Gastroesophageal sphincter (tissue), 3 donors: ENCODE measurements at regions not wholly inside any gene's neighbourhood (a gene's known extent, or its start where the extent isn't known, plus 50 kb on each side); places are given as distances from the start of the nearest gene placed in this dataset.

Experiments used
- EP300 ChIP-seq: sonication (generic); formaldehyde crosslinking; IDR thresholded peaks from one replicate; pipeline ENCODE4 v1.6.1; 2017; ENCODE audit warnings: antibody characterized with exemption, mild to moderate bottlenecking
- POLR2A ChIP-seq, 2 donors: fragments of 450-650 bp; IDR thresholded peaks; one replicate each; pipeline ENCODE4 v1.6.1; 2017; ENCODE audit warnings: antibody characterized with exemption in 2 of 2, mild to moderate bottlenecking in 2 of 2, moderate library complexity in 1 of 2
- POLR2AphosphoS5 ChIP-seq: sonication (generic); formaldehyde crosslinking; IDR thresholded peaks from one replicate; pipeline ENCODE4 v1.6.1; 2017; ENCODE audit warnings: antibody characterized with exemption
- TF ChIP-seq, protein P1 (sequence below), 4 experiments: fragments of 200-600 bp in 2 of 4; fragments of 450-650 bp in 2 of 4; sonication (generic) in 1 of 4; IDR thresholded peaks; one replicate each; pipeline ENCODE4 v1.5.1; 2017 to 2019; ENCODE audit warnings: antibody characterized with exemption in 4 of 4, mild to moderate bottlenecking in 2 of 4, moderate library complexity in 2 of 4

DNA sequence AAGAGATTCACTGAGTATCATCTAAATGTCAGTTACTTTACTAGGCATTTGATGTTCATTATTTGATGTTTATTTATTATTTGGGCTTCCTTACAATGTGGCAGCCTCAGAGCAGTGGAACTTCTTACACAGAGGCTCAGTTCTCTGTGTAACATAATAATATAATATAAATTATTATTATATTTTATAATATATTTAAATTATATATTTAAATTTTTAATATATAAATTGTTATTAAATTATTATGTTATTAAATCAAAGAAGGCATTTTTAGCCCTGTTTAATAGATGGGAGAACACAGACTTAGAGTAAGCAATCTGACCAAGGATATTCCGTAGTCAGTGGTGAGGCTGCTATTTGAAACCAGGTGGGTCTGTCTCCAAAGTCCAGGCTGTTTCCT lies 315.3 kb upstream of the SKOR2 start:
- no peak for TF ChIP-seq POLR2A (IDR thresholded peaks at IDR 0.05)
- TF ChIP-seq, protein P1, sequence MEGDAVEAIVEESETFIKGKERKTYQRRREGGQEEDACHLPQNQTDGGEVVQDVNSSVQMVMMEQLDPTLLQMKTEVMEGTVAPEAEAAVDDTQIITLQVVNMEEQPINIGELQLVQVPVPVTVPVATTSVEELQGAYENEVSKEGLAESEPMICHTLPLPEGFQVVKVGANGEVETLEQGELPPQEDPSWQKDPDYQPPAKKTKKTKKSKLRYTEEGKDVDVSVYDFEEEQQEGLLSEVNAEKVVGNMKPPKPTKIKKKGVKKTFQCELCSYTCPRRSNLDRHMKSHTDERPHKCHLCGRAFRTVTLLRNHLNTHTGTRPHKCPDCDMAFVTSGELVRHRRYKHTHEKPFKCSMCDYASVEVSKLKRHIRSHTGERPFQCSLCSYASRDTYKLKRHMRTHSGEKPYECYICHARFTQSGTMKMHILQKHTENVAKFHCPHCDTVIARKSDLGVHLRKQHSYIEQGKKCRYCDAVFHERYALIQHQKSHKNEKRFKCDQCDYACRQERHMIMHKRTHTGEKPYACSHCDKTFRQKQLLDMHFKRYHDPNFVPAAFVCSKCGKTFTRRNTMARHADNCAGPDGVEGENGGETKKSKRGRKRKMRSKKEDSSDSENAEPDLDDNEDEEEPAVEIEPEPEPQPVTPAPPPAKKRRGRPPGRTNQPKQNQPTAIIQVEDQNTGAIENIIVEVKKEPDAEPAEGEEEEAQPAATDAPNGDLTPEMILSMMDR (IDR thresholded peaks at IDR 0.05), result no peak
- no peak for TF ChIP-seq POLR2AphosphoS5
- no peak for TF ChIP-seq EP300
